ENCODE measurements at regions not wholly inside any gene's neighbourhood (a gene's known extent, or its start where the extent isn't known, plus 50 kb on each side); places are given as distances from the start of the nearest gene placed in this dataset.

DNA sequence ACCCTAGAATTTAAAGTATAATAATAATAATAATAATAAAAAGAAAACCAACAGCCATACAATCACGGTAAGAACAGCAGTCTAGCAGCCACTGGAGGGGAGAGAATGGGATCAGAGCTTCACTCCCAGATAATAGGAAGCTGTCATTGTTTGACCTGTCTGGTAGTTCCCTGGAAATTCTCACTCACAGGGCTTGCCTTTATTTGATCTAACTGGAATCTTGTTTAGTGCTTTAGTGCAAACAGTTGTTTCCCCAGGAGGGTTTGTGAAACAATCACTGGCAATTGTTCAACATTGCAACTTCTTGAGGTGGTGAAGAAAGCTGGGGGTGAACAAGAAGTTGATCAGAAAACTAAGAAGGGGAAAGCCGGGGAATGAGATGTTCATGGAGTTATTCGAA, 68.7 kb upstream of the PTCSC3 start:
- DNase-seq (ENCODE audit: low read depth), result no peak

DNA sequence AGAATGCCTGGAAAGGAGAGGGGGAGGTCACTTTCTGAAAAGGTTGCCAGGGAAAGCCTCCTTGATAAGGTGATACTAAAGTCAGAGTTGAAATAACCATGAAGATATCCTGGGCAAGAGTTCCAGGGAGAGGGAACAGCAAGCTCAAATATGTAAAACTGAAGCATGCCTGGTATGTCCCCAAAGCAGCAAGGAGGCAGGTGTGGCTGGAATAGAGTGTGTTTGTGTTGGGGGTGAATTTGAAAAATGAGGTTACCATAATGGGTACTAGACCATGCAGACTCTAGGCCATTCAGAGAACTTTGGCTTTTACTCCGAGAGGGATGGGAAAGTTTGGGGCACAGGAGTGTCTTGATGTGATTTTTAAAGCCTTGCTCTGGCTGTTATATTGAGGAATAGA, 66.7 kb upstream of the PTCSC3 start:
- DNase-seq (ENCODE audit: low read depth), result no peak

DNA sequence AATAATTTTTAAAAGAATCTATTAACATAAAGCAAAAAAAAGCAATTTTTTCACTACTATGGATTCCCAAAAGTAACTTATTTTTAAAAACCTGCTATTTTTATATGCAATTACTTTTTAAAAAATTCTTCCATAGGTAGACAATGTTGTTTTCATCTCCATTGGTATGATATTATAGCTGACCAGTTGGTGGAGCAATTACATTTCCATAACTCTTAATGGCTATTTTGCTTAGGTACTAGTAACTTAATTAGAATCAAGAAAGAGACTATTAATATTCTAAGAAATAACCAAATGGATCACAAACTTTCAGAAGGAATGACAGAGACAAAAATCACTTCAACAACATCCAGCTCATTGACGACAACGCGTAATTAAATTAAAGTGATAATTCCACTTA, 64.7 kb upstream of the PTCSC3 start:
- peak; percentile 11 for DNase-seq (ENCODE audit: low read depth)

DNA sequence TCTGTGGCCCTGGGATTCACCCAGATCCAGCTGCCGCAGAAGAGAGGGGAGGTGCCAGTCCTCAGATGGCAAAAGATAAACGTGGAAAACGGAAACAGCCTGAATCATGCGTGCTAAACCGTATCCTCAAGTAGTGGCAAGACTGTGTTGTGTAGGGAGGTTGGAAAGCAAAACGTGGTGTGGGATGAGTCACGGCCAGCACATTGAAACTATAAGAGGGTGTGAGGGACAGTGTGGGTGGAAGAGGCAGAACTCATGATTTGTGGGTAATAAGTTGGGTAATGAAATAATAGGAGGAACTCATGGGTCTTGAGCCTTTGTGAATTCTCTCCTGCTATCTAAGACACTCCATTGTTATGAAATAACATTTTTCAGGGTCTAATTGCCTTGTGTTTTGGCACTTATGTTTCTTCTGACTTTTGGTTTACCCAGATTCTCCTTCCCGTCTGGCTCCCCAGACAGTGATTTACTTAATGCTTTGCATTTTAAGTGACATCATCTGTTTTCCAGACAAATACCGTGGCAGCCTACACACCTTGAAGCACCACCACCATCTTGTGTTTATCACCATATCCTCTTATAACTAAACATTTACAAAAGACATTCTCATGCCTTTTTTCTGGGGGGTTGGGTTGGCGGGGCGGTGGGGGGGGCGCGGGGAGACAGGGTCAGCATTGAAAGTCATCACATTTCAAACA, 62.3 kb upstream of the PTCSC3 start:
- DNase-seq (ENCODE audit: low read depth), result peak; percentile 69

DNA sequence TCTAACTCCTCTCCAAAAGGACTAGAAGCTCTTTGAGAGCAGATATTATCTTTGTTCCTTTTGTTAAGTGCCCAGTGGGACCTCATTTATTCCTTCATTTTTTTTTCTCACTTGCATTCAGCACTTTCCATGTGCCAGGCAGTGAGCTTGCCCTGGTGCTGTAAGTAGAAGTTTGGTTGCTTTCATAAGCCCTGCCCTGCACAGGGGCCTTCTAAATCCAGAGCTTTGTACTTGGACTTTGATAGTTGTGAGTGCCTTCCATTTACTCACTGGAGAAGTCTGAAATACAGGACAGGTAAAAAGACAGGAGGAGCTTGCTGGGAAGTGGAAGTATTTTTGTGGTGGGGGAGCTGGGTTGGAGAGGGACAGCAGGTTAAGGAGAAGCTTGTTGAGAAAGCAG, 56.7 kb upstream of the PTCSC3 start:
- no peak for DNase-seq (ENCODE audit: low read depth)

DNA sequence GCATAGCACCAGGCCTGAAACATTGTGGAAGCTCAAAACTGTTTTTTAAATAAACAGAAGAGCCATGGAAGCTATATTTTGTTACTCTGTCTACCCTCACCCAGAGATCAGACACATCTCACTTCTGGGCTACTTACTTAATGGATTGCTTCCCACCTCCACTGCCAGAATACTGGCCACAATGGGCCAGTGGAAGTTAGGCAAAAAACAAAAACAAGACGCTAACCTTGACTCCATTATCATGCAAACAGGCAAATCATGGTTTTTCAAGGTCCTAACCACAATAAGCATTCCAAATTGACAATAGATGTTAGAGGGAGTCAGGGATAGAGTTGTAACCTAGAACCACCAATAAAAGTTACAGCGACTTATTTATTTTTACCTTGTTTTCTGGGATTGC, 52.7 kb upstream of the PTCSC3 start:
- no peak for DNase-seq (ENCODE audit: low read depth)

- peak; percentile 67 for DNase-seq (ENCODE audit: low read depth)
These were observed 51.3 kb upstream of the PTCSC3 start for GRCh38 chr14:36227802-36228201.

- no peak for DNase-seq (ENCODE audit: low read depth)
These were observed 50.8 kb upstream of the PTCSC3 start for GRCh38 chr14:36227344-36227743.
